Osteocyte (in vitro differentiated cells): ENCODE measurements at regions not wholly inside any gene's neighbourhood (a gene's known extent, or its start where the extent isn't known, plus 50 kb on each side); places are given as distances from the start of the nearest gene placed in this dataset.

Experiments used
- DNase-seq: peaks from one replicate; pipeline ENCODE4 v3.0.0; 2021; ENCODE audit warnings: mixed read lengths; ENCODE audit not compliant: unreplicated experiment; ENCODE audit errors: extremely low spot score
- H3K27ac Mint-ChIP-seq: one replicate; pipeline ENCODE4 v1.8.0; 2021; ENCODE audit warnings: mild to moderate bottlenecking, mixed read lengths; ENCODE audit not compliant: unreplicated experiment
- H3K27me3 Mint-ChIP-seq: one replicate; pipeline ENCODE4 v1.8.0; 2021; ENCODE audit warnings: mixed read lengths; ENCODE audit not compliant: unreplicated experiment
- H3K36me3 Mint-ChIP-seq: one replicate; pipeline ENCODE4 v1.8.0; 2021; ENCODE audit warnings: mixed read lengths; ENCODE audit not compliant: unreplicated experiment
- H3K4me1 Mint-ChIP-seq: one replicate; pipeline ENCODE4 v1.8.0; 2021; ENCODE audit warnings: mixed read lengths; ENCODE audit not compliant: unreplicated experiment
- H3K4me3 Mint-ChIP-seq: one replicate; pipeline ENCODE4 v1.8.0; 2021; ENCODE audit warnings: mild to moderate bottlenecking, moderate library complexity, mixed read lengths; ENCODE audit not compliant: unreplicated experiment
- H3K9me3 Mint-ChIP-seq: one replicate; pipeline ENCODE4 v1.8.0; 2021; ENCODE audit warnings: mixed read lengths; ENCODE audit not compliant: unreplicated experiment
- CTCF ChIP-seq: fragments of 200-600 bp; sonication (generic); IDR thresholded peaks from 2 replicates; pipeline ENCODE4 v1.5.0; 2021; ENCODE audit warnings: antibody characterized with exemption, mild to moderate bottlenecking, moderate library complexity

GRCh38 chr2:59182249-59182648, 941.1 kb upstream of the FANCL start:
- H3K27me3 Mint-ChIP-seq, result peaks cover 2% of the 10 kb centered on the region
- no peaks in the 10 kb centered on the region for H3K9me3 Mint-ChIP-seq
- H3K4me1 Mint-ChIP-seq, result peaks cover 20% of the 10 kb centered on the region
- TF ChIP-seq CTCF, result peak; percentile 70
- H3K27ac Mint-ChIP-seq, result peak overlapping the region; percentile 12
- no peaks in the 10 kb centered on the region for H3K36me3 Mint-ChIP-seq
- no peak overlapping the region for H3K4me3 Mint-ChIP-seq
- DNase-seq, result no peak

GRCh38 chr2:59181347-59181746, 940.2 kb upstream of the FANCL start:
- no peak for TF ChIP-seq CTCF
- peaks cover 20% of the 10 kb centered on the region for H3K4me1 Mint-ChIP-seq
- H3K4me3 Mint-ChIP-seq, result no peak overlapping the region
- H3K27me3 Mint-ChIP-seq, result peaks cover 2% of the 10 kb centered on the region
- H3K27ac Mint-ChIP-seq, result no peak overlapping the region
- no peaks in the 10 kb centered on the region for H3K9me3 Mint-ChIP-seq
- no peaks in the 10 kb centered on the region for H3K36me3 Mint-ChIP-seq
- DNase-seq, result no peak

GRCh38 chr2:59180621-59181020, 939.5 kb upstream of the FANCL start:
- no peak for DNase-seq
- H3K27ac Mint-ChIP-seq, result no peak overlapping the region
- H3K27me3 Mint-ChIP-seq, result peaks cover 2% of the 10 kb centered on the region
- H3K4me3 Mint-ChIP-seq, result no peak overlapping the region
- no peak for TF ChIP-seq CTCF
- H3K9me3 Mint-ChIP-seq, result no peaks in the 10 kb centered on the region
- peaks cover 20% of the 10 kb centered on the region for H3K4me1 Mint-ChIP-seq
- H3K36me3 Mint-ChIP-seq, result no peaks in the 10 kb centered on the region

GRCh38 chr2:59180111-59180510, 939.0 kb upstream of the FANCL start:
- Mint-ChIP-seq H3K9me3 (no peaks in the 10 kb centered on the region), H3K27ac (no peak overlapping the region), H3K27me3 (peaks cover 2% of the 10 kb centered on the region), H3K4me3 (no peak overlapping the region), H3K4me1 (peaks cover 20% of the 10 kb centered on the region), H3K36me3 (no peaks in the 10 kb centered on the region)
- no peak for TF ChIP-seq CTCF
- no peak for DNase-seq

GRCh38 chr2:59177748-59178147, 936.6 kb upstream of the FANCL start:
- H3K9me3 Mint-ChIP-seq, result no peaks in the 10 kb centered on the region
- H3K4me3 Mint-ChIP-seq, result no peak overlapping the region
- H3K27ac Mint-ChIP-seq, result no peak overlapping the region
- no peak for TF ChIP-seq CTCF
- DNase-seq, result no peak
- H3K27me3 Mint-ChIP-seq, result peaks cover 2% of the 10 kb centered on the region
- H3K4me1 Mint-ChIP-seq, result peaks cover 9% of the 10 kb centered on the region
- no peaks in the 10 kb centered on the region for H3K36me3 Mint-ChIP-seq
